Neural progenitor cell (in vitro differentiated cells): ENCODE measurements at regions not wholly inside any gene's neighbourhood (a gene's known extent, or its start where the extent isn't known, plus 50 kb on each side); places are given as distances from the start of the nearest gene placed in this dataset.

Experiments
- DNase-seq: peaks from one replicate; pipeline ENCODE4 v3.0.0-alpha.2; 2016; ENCODE audit warnings: low spot score
- H2AFZ ChIP-seq: fragments of 200-600 bp; sonication (generic); replicated peaks from 2 replicates; pipeline ENCODE4 v1.6.1; 2016; ENCODE audit warnings: antibody characterized with exemption
- H3F3A ChIP-seq: fragments of 200-600 bp; sonication (generic); 2 replicates; pipeline ENCODE4 v1.6.1; 2016; ENCODE audit warnings: antibody characterized with exemption, low read depth
- H3K27ac ChIP-seq: fragments of 200-600 bp; sonication (generic); 2 replicates; pipeline ENCODE4 v1.5.1; 2016; ENCODE audit warnings: mild to moderate bottlenecking
- H3K27me3 ChIP-seq: fragments of 200-600 bp; sonication (generic); 2 replicates; pipeline ENCODE4 v1.6.1; 2016; ENCODE audit warnings: mild to moderate bottlenecking, moderate library complexity
- H3K36me3 ChIP-seq: fragments of 200-600 bp; sonication (generic); 2 replicates; pipeline ENCODE4 v1.5.1; 2016
- H3K4me1 ChIP-seq: fragments of 200-600 bp; sonication (generic); 2 replicates; pipeline ENCODE4 v1.6.1; 2016; ENCODE audit warnings: mixed run types
- H3K4me2 ChIP-seq: fragments of 200-600 bp; sonication (generic); 2 replicates; pipeline ENCODE4 v1.6.1; 2016
- H3K4me3 ChIP-seq: fragments of 200-600 bp; sonication (generic); 2 replicates; pipeline ENCODE4 v1.5.1; 2016
- H3K79me2 ChIP-seq: fragments of 200-600 bp; sonication (generic); 2 replicates; pipeline ENCODE4 v1.6.1; 2016; ENCODE audit warnings: low read depth
- H3K9ac ChIP-seq: fragments of 200-600 bp; sonication (generic); 2 replicates; pipeline ENCODE4 v1.6.1; 2016
- H3K9me3 ChIP-seq: fragments of 200-600 bp; sonication (generic); 2 replicates; pipeline ENCODE4 v1.5.1; 2016; ENCODE audit warnings: low read depth
- H4K20me1 ChIP-seq: fragments of 200-600 bp; sonication (generic); 2 replicates; pipeline ENCODE4 v1.6.1; 2016; ENCODE audit warnings: low read depth
- H3K27ac Mint-ChIP-seq: 3 replicates; pipeline ENCODE4 v1.8.0; 2021; ENCODE audit warnings: mixed read lengths
- H3K27me3 Mint-ChIP-seq: 2 replicates; pipeline ENCODE4 v1.8.0; 2022; ENCODE audit warnings: low read depth, mild to moderate bottlenecking, inconsistent platforms, moderate library complexity, mixed read lengths; ENCODE audit not compliant: insufficient read depth
- H3K36me3 Mint-ChIP-seq: 3 replicates; pipeline ENCODE4 v1.8.0; 2021; ENCODE audit warnings: mixed read lengths
- H3K4me1 Mint-ChIP-seq: 3 replicates; pipeline ENCODE4 v1.8.0; 2021; ENCODE audit warnings: mixed read lengths
- H3K4me3 Mint-ChIP-seq: 3 replicates; pipeline ENCODE4 v1.8.0; 2021; ENCODE audit warnings: mild to moderate bottlenecking, moderate library complexity, mixed read lengths
- H3K9me3 Mint-ChIP-seq: 3 replicates; pipeline ENCODE4 v1.8.0; 2020; ENCODE audit warnings: mixed read lengths
- EZH2 ChIP-seq: fragments of 200-600 bp; sonication (generic); IDR thresholded peaks from 2 replicates; pipeline ENCODE4 v1.6.1; 2017; ENCODE audit warnings: antibody characterized with exemption, mild to moderate bottlenecking, moderate library complexity
- EZH2phosphoT487 ChIP-seq: fragments of 200-600 bp; sonication (generic); IDR thresholded peaks from 2 replicates; pipeline ENCODE4 v1.6.1; 2017; ENCODE audit warnings: antibody characterized with exemption
- TF ChIP-seq, protein P1 (sequence below): fragments of 200-600 bp; sonication (generic); IDR thresholded peaks from 2 replicates; pipeline ENCODE4 v1.5.1; 2017; ENCODE audit warnings: antibody characterized with exemption, mild to moderate bottlenecking

DNA sequence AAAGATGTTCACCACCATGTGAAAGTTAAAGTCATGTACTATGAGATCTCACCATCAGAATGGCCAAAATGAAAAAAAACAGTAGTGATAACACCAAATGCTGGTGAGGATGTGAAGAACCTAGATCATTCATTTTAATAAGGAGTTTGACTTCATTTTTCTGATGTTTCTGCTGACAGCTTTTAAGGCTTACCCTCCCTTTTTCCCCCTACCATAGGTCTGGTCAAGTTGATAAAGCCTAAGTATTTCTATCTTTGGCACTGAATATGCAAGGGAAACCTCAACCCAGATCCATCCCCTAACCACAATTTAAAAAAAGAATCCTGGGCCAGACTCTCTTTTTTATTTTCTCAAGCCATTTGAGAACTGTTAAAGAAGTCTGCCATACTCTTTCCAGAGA is 689.6 kb upstream of the FOXG1 start:
- no peak overlapping the region for H2AFZ ChIP-seq
- H3K79me2 ChIP-seq = no peaks in the 10 kb centered on the region
- H3K9ac ChIP-seq = no peak overlapping the region
- H3K9me3 Mint-ChIP-seq = peaks cover 4% of the 10 kb centered on the region
- no peaks in the 10 kb centered on the region for H3K4me1 ChIP-seq
- H3F3A ChIP-seq = no peaks in the 10 kb centered on the region
- H3K36me3 ChIP-seq = no peaks in the 10 kb centered on the region
- H3K4me3 Mint-ChIP-seq = no peak overlapping the region
- no peaks in the 10 kb centered on the region for H3K27me3 ChIP-seq
- no peak overlapping the region for H3K4me3 ChIP-seq
- no peak overlapping the region for H3K27ac Mint-ChIP-seq
- no peaks in the 10 kb centered on the region for H3K9me3 ChIP-seq
- no peak overlapping the region for H3K4me2 ChIP-seq
- H4K20me1 ChIP-seq = no peaks in the 10 kb centered on the region
- H3K36me3 Mint-ChIP-seq = no peaks in the 10 kb centered on the region
- TF ChIP-seq, protein P1, sequence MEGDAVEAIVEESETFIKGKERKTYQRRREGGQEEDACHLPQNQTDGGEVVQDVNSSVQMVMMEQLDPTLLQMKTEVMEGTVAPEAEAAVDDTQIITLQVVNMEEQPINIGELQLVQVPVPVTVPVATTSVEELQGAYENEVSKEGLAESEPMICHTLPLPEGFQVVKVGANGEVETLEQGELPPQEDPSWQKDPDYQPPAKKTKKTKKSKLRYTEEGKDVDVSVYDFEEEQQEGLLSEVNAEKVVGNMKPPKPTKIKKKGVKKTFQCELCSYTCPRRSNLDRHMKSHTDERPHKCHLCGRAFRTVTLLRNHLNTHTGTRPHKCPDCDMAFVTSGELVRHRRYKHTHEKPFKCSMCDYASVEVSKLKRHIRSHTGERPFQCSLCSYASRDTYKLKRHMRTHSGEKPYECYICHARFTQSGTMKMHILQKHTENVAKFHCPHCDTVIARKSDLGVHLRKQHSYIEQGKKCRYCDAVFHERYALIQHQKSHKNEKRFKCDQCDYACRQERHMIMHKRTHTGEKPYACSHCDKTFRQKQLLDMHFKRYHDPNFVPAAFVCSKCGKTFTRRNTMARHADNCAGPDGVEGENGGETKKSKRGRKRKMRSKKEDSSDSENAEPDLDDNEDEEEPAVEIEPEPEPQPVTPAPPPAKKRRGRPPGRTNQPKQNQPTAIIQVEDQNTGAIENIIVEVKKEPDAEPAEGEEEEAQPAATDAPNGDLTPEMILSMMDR = no peak
- TF ChIP-seq EZH2 (no peak), EZH2phosphoT487 (no peak)
- peaks cover 2% of the 10 kb centered on the region for H3K27me3 Mint-ChIP-seq
- H3K27ac ChIP-seq = no peak overlapping the region
- no peaks in the 10 kb centered on the region for H3K4me1 Mint-ChIP-seq
- no peak for DNase-seq

DNA sequence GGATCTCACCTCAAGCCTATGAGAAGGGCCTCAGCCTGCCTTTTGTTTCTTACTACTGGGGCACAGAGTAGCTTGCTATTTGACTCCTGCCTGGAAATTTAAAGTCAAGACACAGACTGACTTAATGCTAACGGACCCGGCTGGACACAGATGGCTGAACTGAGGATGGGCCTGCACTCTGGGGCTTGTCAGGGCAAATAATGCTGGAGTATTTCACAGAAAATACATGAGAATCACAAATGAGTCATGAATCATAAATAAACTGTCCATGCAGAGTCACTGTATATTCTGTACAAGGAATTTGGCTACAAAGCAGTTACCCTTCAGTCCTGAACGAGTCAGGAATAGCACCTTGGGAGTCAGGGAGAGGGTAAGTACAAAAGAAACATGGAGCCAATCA is 683.2 kb upstream of the FOXG1 start:
- Mint-ChIP-seq H3K36me3 (no peaks in the 10 kb centered on the region), H3K4me1 (peaks cover 5% of the 10 kb centered on the region), H3K9me3 (no peaks in the 10 kb centered on the region), H3K27me3 (no peaks in the 10 kb centered on the region), H3K4me3 (no peak overlapping the region), H3K27ac (no peak overlapping the region)
- no peaks in the 10 kb centered on the region for H3K9me3 ChIP-seq
- peak; percentile 4 for DNase-seq
- H3K27me3 ChIP-seq = no peaks in the 10 kb centered on the region
- no peaks in the 10 kb centered on the region for H3K79me2 ChIP-seq
- H3K36me3 ChIP-seq = no peaks in the 10 kb centered on the region
- TF ChIP-seq EZH2phosphoT487 = no peak
- TF ChIP-seq, protein P1 = no peak
- TF ChIP-seq EZH2 = no peak
- H3K9ac ChIP-seq = no peak overlapping the region
- no peak overlapping the region for H3K4me2 ChIP-seq
- no peak overlapping the region for H3K27ac ChIP-seq
- H3K4me1 ChIP-seq = peaks cover 28% of the 10 kb centered on the region
- H4K20me1 ChIP-seq = peaks cover 3% of the 10 kb centered on the region
- H3K4me3 ChIP-seq = no peak overlapping the region
- H2AFZ ChIP-seq = no peak overlapping the region
- peaks cover 6% of the 10 kb centered on the region for H3F3A ChIP-seq

DNA sequence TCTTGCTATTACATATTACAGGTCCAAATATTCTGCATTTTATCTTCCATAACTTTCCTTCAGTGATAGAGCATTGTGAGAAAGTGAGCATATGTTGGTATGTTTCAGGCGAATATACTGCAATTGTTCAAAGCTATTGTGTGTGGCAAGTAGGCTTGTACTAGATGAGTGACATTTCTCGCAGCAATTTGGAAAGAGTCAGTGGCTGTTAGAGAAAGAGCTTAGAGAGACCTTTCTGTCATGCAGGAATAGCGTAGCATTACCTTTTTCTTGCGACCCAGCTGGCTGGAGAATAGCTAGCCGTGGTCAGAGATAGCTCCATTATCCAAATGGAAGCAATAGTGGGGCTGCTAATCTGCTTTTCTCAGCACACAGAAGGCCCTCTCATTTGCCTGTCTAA is 678.5 kb upstream of the FOXG1 start:
- Histone ChIP-seq H3K27me3 (no peaks in the 10 kb centered on the region), H3K4me3 (no peak overlapping the region), H3K79me2 (no peaks in the 10 kb centered on the region), H2AFZ (no peak overlapping the region), H3K27ac (peak overlapping the region; percentile 47), H3K9ac (no peak overlapping the region), H3K9me3 (no peaks in the 10 kb centered on the region), H3K4me1 (peaks cover 43% of the 10 kb centered on the region), H3K4me2 (peak overlapping the region; percentile 43), H3K36me3 (no peaks in the 10 kb centered on the region), H3F3A (peaks cover 9% of the 10 kb centered on the region), H4K20me1 (peaks cover 3% of the 10 kb centered on the region)
- Mint-ChIP-seq H3K36me3 (no peaks in the 10 kb centered on the region), H3K4me3 (no peak overlapping the region), H3K9me3 (no peaks in the 10 kb centered on the region), H3K27ac (no peak overlapping the region), H3K27me3 (no peaks in the 10 kb centered on the region), H3K4me1 (peaks cover 6% of the 10 kb centered on the region)
- DNase-seq = peak; percentile 45
- TF ChIP-seq, protein P1 = no peak
- TF ChIP-seq EZH2 = no peak
- no peak for TF ChIP-seq EZH2phosphoT487
